ENCODE measurements at regions not wholly inside any gene's neighbourhood (a gene's known extent, or its start where the extent isn't known, plus 50 kb on each side); places are given as distances from the start of the nearest gene placed in this dataset.

- TF ChIP-seq CTCF (conservative IDR thresholded peaks at IDR 0.05; ENCODE audit: low read depth, low read length) (no peak), EZH2 (IDR thresholded peaks at IDR 0.05; ENCODE audit: low read length, unreplicated experiment) (no peak), EZH2phosphoT487 (IDR thresholded peaks at IDR 0.05; ENCODE audit: borderline replicate concordance, low read length) (no peak)
These were observed 244.3 kb downstream of the OSR1 start for GRCh38 chr2:19114126-19114525.
